HCT116 (cell line): ENCODE measurements at regions not wholly inside any gene's neighbourhood (a gene's known extent, or its start where the extent isn't known, plus 50 kb on each side); places are given as distances from the start of the nearest gene placed in this dataset.

ENCODE experiments used
- ATAC-seq: fragments of 200-7000 bp; cut with Tn5 transposase; 2 replicates; pipeline ENCODE4 v1.9.1; 2020; ENCODE audit warnings: mild to moderate bottlenecking, moderate library complexity
- BruUV-seq: library from RNA; stranded (reverse); fragments of 400-500 nt; replicated peaks from 2 replicates; lab custom pipeline; 2021; lab: Mats Ljungman, UMichigan
- CTCF ChIA-PET: fragments of 300-600 bp; sonication (Branson Sonifier 250); formaldehyde crosslinking; loops from one replicate; lab custom pipeline; 2021; ENCODE audit warnings: antibody characterized with exemption; lab: Charles Lee
- POLR2A ChIA-PET: fragments of 300-600, 350-600 bp; sonication (Branson Sonifier 250); formaldehyde crosslinking; loops from one replicate; lab custom pipeline; 2021; ENCODE audit warnings: antibody characterized with exemption; lab: Charles Lee
- RAD21 ChIA-PET, 2 experiments: fragments of 300-600 bp; sonication (Branson Sonifier 250); formaldehyde crosslinking; loops; one replicate each; lab custom pipeline; 2023; ENCODE audit warnings: low total read pairs in 2 of 2; ENCODE audit not compliant: uncharacterized antibody in 2 of 2, unreplicated experiment in 2 of 2, low non-redundant PET in 1 of 2; lab: Charles Lee
- DNase-seq: peaks from one replicate; pipeline ENCODE4 v3.0.0-alpha.2; 2010; ENCODE audit warnings: low read depth, low spot score
- H2AFZ ChIP-seq: fragments of 200-600 bp; shearing (Covaris generic), sonication (generic); 2 replicates; pipeline ENCODE4 v1.6.1; 2017; ENCODE audit warnings: low read depth, mixed run types, mixed read lengths, antibody characterized with exemption, low read length; ENCODE audit not compliant: poor library complexity, severe bottlenecking
- H3K27ac ChIP-seq: 2 replicates; pipeline ENCODE4 v1.5.1; 2012; ENCODE audit warnings: low read depth, low read length
- H3K27me3 ChIP-seq: fragments of 200-600 bp; sonication (generic); 2 replicates; pipeline ENCODE4 v1.6.1; 2016; ENCODE audit warnings: mixed run types, low read length, mixed read lengths; ENCODE audit not compliant: insufficient read depth
- H3K36me3 ChIP-seq, 2 experiments: fragments of 200-500 bp in 1 of 2; fragments of 200-600 bp in 1 of 2; sonication (Bioruptor generic) in 1 of 2; sonication (generic) in 1 of 2; 2 replicates each; pipeline versions ENCODE4 v1.5.1 to v1.6.1; 2014 to 2016; ENCODE audit warnings: low read length in 2 of 2, inconsistent platforms in 1 of 2, mixed read lengths in 1 of 2, mixed run types in 1 of 2; ENCODE audit not compliant: insufficient read depth in 2 of 2, control insufficient read depth in 1 of 2
- H3K4me1 ChIP-seq, 2 experiments: fragments of 200-600 bp in 1 of 2; sonication (generic) in 1 of 2; 2 replicates each; pipeline versions ENCODE4 v1.5.1 to v1.6.1; 2012 to 2017; ENCODE audit warnings: low read length in 2 of 2, inconsistent platforms in 1 of 2, mild to moderate bottlenecking in 1 of 2, mixed read lengths in 1 of 2, mixed run types in 1 of 2, moderate library complexity in 1 of 2; ENCODE audit not compliant: insufficient read depth in 2 of 2, control insufficient read depth in 1 of 2
- H3K4me2 ChIP-seq: fragments of 200-600 bp; sonication (generic); 2 replicates; pipeline ENCODE4 v1.6.1; 2017; ENCODE audit warnings: mixed run types, low read length, mixed read lengths
- H3K4me3 ChIP-seq, 2 experiments: fragments of 200-600 bp in 1 of 2; sonication (generic) in 1 of 2; replicated peaks in 1 of 2; 2 replicates each; pipeline ENCODE4 v1.5.1; 2011 to 2016; ENCODE audit warnings: low read length in 2 of 2, control low read depth in 1 of 2, low read depth in 1 of 2, mild to moderate bottlenecking in 1 of 2, mixed read lengths in 1 of 2, mixed run types in 1 of 2
- H3K79me2 ChIP-seq: fragments of 200-600 bp; sonication (generic); 2 replicates; pipeline ENCODE4 v1.6.1; 2017; ENCODE audit warnings: mild to moderate bottlenecking, mixed run types, low read length, moderate library complexity, mixed read lengths; ENCODE audit not compliant: insufficient read depth
- H3K9ac ChIP-seq: fragments of 200-600 bp; sonication (generic); 2 replicates; pipeline ENCODE4 v1.6.1; 2016; ENCODE audit warnings: low read length, mixed read lengths
- H3K9me2 ChIP-seq: fragments of 200-600 bp; sonication (generic), shearing (Covaris generic); 2 replicates; pipeline ENCODE4 v1.6.1; 2017; ENCODE audit warnings: mixed run types, mild to moderate bottlenecking, moderate library complexity; ENCODE audit not compliant: insufficient read depth
- H3K9me3 ChIP-seq, 2 experiments: fragments of 200-500 bp in 1 of 2; fragments of 200-600 bp in 1 of 2; sonication (Bioruptor generic) in 1 of 2; sonication (generic) in 1 of 2; 2 replicates each; pipeline ENCODE4 v1.6.1; 2014 to 2017; ENCODE audit warnings: low read length in 2 of 2, mixed read lengths in 2 of 2, inconsistent platforms in 1 of 2, low read depth in 1 of 2, mild to moderate bottlenecking in 1 of 2, mixed run types in 1 of 2, moderate library complexity in 1 of 2; ENCODE audit not compliant: control insufficient read depth in 1 of 2, insufficient read depth in 1 of 2
- H4K20me1 ChIP-seq: fragments of 200-600 bp; sonication (generic), shearing (Covaris generic); 2 replicates; pipeline ENCODE4 v1.6.1; 2017; ENCODE audit warnings: mixed run types, mild to moderate bottlenecking, moderate library complexity; ENCODE audit not compliant: insufficient read depth
- CEBPB ChIP-seq: IDR thresholded peaks from 2 replicates; pipeline ENCODE4 v1.6.1; 2012; ENCODE audit warnings: low read depth
- CTCF ChIP-seq, 3 experiments: fragments of 200-600 bp in 1 of 3; sonication (generic) in 1 of 3; IDR thresholded peaks in 2 of 3; conservative IDR thresholded peaks in 1 of 3; 2 replicates each; pipeline ENCODE4 v1.5.1; 2012 to 2017; ENCODE audit warnings: low read depth in 2 of 3, low read length in 2 of 3, antibody characterized with exemption in 1 of 3, borderline replicate concordance in 1 of 3, control low read depth in 1 of 3, mild to moderate bottlenecking in 1 of 3, mixed read lengths in 1 of 3, mixed run types in 1 of 3, moderate library complexity in 1 of 3; ENCODE audit not compliant: insufficient read depth in 1 of 3
- JUND ChIP-seq: IDR thresholded peaks from 2 replicates; pipeline ENCODE4 v1.6.1; 2012
- MAX ChIP-seq: IDR thresholded peaks from 2 replicates; pipeline ENCODE4 v1.6.1; 2012
- POLR2A ChIP-seq: IDR thresholded peaks from 2 replicates; pipeline ENCODE4 v1.7.0; 2011; ENCODE audit warnings: borderline replicate concordance; ENCODE audit not compliant: insufficient read depth, insufficient read length; ENCODE audit errors: extremely low read depth
- POLR2AphosphoS5 ChIP-seq: IDR thresholded peaks from 2 replicates; pipeline ENCODE4 v1.6.1; 2011; ENCODE audit warnings: mild to moderate bottlenecking, low read depth, low read length, moderate library complexity
- RAD21 ChIP-seq: IDR thresholded peaks from 2 replicates; pipeline ENCODE4 v1.6.1; 2012; ENCODE audit warnings: low read depth, mild to moderate bottlenecking
- SIN3A ChIP-seq: IDR thresholded peaks from 2 replicates; pipeline ENCODE4 v1.6.1; 2012; ENCODE audit warnings: low read depth
- SRF ChIP-seq: IDR thresholded peaks from 2 replicates; pipeline ENCODE4 v1.6.1; 2012; ENCODE audit warnings: low read depth
- YY1 ChIP-seq: IDR thresholded peaks from 2 replicates; pipeline ENCODE4 v1.6.1; 2011; ENCODE audit warnings: low read length, low read depth, moderate library complexity, mild to moderate bottlenecking; ENCODE audit not compliant: insufficient replicate concordance; ENCODE audit errors: extremely low read depth
- ZNF274 ChIP-seq: fragments of 200-500 bp; sonication (Bioruptor generic); IDR thresholded peaks from 2 replicates; pipeline ENCODE4 v1.6.1; 2014; ENCODE audit warnings: mild to moderate bottlenecking, low read depth, low read length, inconsistent platforms
- intact Hi-C: fragments of 100-400 bp; cut with micrococcal nuclease; formaldehyde crosslinking; loops from 2 replicates; pipeline ENCODE4 v1.10.0; 2022

- Histone ChIP-seq H3K36me3 (no peaks in the 10 kb centered on the region), H3K4me1 (no peaks in the 10 kb centered on the region), H3K27ac (no peak overlapping the region), H3K4me3 (no peak overlapping the region), H3K9me2 (no peaks in the 10 kb centered on the region), H3K79me2 (no peaks in the 10 kb centered on the region), H3K9me3 (no peaks in the 10 kb centered on the region), H3K4me2 (no peak overlapping the region), H3K9ac (no peak overlapping the region), H2AFZ (no peak overlapping the region), H3K27me3 (0 out of 2 replicates have a peak, but pooled peaks cover 5% of the 10 kb centered on the region), H4K20me1 (no peaks in the 10 kb centered on the region)
- no TSS peak for BruUV-seq
- intact Hi-C loops, result no loop called here
- POLR2A ChIA-PET, result no interaction called here
- no peak for DNase-seq
- RAD21 ChIA-PET, result no interaction called here
- CTCF ChIA-PET, result no interaction called here
- no peak for ATAC-seq
- TF ChIP-seq YY1, result no peak
- no peak for TF ChIP-seq CTCF (IDR thresholded peaks at IDR 0.05 in 2 of 3, conservative IDR thresholded peaks at IDR 0.05 in 1 of 3; ENCODE audit: borderline replicate concordance in 1 of 3, insufficient read depth in 1 of 3, low read depth in 2 of 3, low read length in 2 of 3)
- TF ChIP-seq CEBPB, result no peak
- TF ChIP-seq POLR2A, result no peak
- no peak for TF ChIP-seq MAX
- TF ChIP-seq SIN3A, result no peak
- TF ChIP-seq JUND, result no peak
- no peak for TF ChIP-seq POLR2AphosphoS5
- TF ChIP-seq SRF, result no peak
- TF ChIP-seq RAD21, result no peak
- no peak for TF ChIP-seq ZNF274
Observed at GRCh38 chr1:68975212-68975933, 478.5 kb upstream of the DEPDC1 start.
